ENCODE measurements at regions not wholly inside any gene's neighbourhood (a gene's known extent, or its start where the extent isn't known, plus 50 kb on each side); places are given as distances from the start of the nearest gene placed in this dataset.

DNA sequence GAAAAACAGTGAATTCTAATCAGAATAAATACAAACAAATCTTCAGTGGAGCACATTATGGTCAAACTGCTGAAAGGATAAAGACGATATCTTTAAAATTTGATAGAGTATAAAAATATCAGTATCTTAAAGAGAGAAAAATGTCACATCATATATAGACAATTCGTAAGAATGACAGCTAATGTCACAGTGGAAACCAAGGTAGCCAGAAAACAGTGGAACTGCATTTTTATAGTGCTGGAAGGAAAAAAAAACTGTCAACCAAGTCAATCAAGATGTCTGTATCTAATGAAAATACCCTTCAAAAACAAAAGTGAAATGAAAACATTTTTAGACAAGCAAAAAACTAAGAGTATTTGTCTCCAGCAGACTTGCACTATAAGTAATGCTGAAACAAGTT is 73.4 kb upstream of the HMGXB4 start:
- no peak overlapping the region for H3T11ph ChIP-seq (ENCODE audit: low read length)
- no peaks in the 10 kb centered on the region for H3K4me1 ChIP-seq (ENCODE audit: insufficient read depth, low read length)
- no peak overlapping the region for H4K5ac ChIP-seq (ENCODE audit: insufficient read length, low read depth, low read length)
- no peaks in the 10 kb centered on the region for H3K79me2 ChIP-seq (ENCODE audit: insufficient read depth, low read length)
- H2AK5ac ChIP-seq (ENCODE audit: insufficient read length, low read length) = no peak overlapping the region
- H3K27me3 ChIP-seq (ENCODE audit: insufficient read depth, low read length) = no peaks in the 10 kb centered on the region
- no peaks in the 10 kb centered on the region for H3K9me3 ChIP-seq (ENCODE audit: control insufficient read depth, low read depth, low read length)
- H3K23me2 ChIP-seq (ENCODE audit: insufficient read length, low read depth, low read length, poor library complexity, severe bottlenecking) = no peaks in the 10 kb centered on the region
- H3K36me3 Mint-ChIP-seq (ENCODE audit: insufficient read depth in 1 of 3, low read depth in 3 of 3) = no peaks in the 10 kb centered on the region
- no peaks in the 10 kb centered on the region for H3K4me1 Mint-ChIP-seq
- H2BK20ac ChIP-seq (ENCODE audit: low read depth, low read length, poor library complexity, severe bottlenecking) = no peak overlapping the region
- H3K23ac ChIP-seq (ENCODE audit: insufficient read length, low read depth, low read length) = no peak overlapping the region
- no peak overlapping the region for H3K56ac ChIP-seq (ENCODE audit: insufficient read length, low read depth, low read length)
- H3K79me1 ChIP-seq (ENCODE audit: insufficient read depth, low read depth, low read length, poor library complexity, severe bottlenecking) = no peaks in the 10 kb centered on the region
- H3K18ac ChIP-seq (ENCODE audit: insufficient read length, low read depth, low read length) = no peak overlapping the region
- H3K4ac ChIP-seq (ENCODE audit: low read depth, low read length) = no peak overlapping the region
- no peaks in the 10 kb centered on the region for H4K20me1 ChIP-seq (ENCODE audit: control insufficient read depth, insufficient read depth, insufficient read length)
- no peak overlapping the region for H2BK5ac ChIP-seq (ENCODE audit: insufficient read length, low read length)
- no peak overlapping the region for H2BK15ac ChIP-seq (ENCODE audit: low read depth, low read length)
- H3K9ac ChIP-seq (ENCODE audit: extremely low read depth, insufficient read length, low read length) = no peak overlapping the region
- no peak overlapping the region for H2AFZ ChIP-seq (ENCODE audit: low read length)
- WGBS (ENCODE audit: extremely low coverage, insufficient read length, low lambda C conversion rate) = no CpG with 5 or more reads among the region's 2 CpGs
- peaks cover 8 to 13% of the 10 kb centered on the region in 2 experiments for H3K9me3 Mint-ChIP-seq
- H3K27me3 Mint-ChIP-seq (ENCODE audit: low read depth) = peaks cover 5% of the 10 kb centered on the region; the same call in 1 of the 2 replicates
- no peak overlapping the region for H2BK120ac ChIP-seq (ENCODE audit: low read depth, low read length, poor library complexity, severe bottlenecking)
- H4K8ac ChIP-seq (replicated peaks; ENCODE audit: insufficient read length, low read depth, low read length) = no peak overlapping the region
- H2BK12ac ChIP-seq (ENCODE audit: insufficient read length, low read depth, low read length) = no peak overlapping the region
- H3K14ac ChIP-seq (ENCODE audit: insufficient read depth, low read length) = no peak overlapping the region
- H3K27ac ChIP-seq (ENCODE audit: insufficient read length, low read depth, low read length) = no peak overlapping the region
- TF ChIP-seq, protein P1, sequence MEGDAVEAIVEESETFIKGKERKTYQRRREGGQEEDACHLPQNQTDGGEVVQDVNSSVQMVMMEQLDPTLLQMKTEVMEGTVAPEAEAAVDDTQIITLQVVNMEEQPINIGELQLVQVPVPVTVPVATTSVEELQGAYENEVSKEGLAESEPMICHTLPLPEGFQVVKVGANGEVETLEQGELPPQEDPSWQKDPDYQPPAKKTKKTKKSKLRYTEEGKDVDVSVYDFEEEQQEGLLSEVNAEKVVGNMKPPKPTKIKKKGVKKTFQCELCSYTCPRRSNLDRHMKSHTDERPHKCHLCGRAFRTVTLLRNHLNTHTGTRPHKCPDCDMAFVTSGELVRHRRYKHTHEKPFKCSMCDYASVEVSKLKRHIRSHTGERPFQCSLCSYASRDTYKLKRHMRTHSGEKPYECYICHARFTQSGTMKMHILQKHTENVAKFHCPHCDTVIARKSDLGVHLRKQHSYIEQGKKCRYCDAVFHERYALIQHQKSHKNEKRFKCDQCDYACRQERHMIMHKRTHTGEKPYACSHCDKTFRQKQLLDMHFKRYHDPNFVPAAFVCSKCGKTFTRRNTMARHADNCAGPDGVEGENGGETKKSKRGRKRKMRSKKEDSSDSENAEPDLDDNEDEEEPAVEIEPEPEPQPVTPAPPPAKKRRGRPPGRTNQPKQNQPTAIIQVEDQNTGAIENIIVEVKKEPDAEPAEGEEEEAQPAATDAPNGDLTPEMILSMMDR (conservative IDR thresholded peaks at IDR 0.05) = no peak
- no peak overlapping the region for H3K4me2 ChIP-seq (ENCODE audit: insufficient read depth, insufficient read length, low read length)
- no peak overlapping the region for H4K91ac ChIP-seq (ENCODE audit: insufficient read length, low read depth, low read length)
- no peak overlapping the region for H3K27ac Mint-ChIP-seq
- no peak for DNase-seq
- H3K4me3 Mint-ChIP-seq = no peak overlapping the region
